OCI-LY3 (cell line): ENCODE measurements at regions not wholly inside any gene's neighbourhood (a gene's known extent, or its start where the extent isn't known, plus 50 kb on each side); places are given as distances from the start of the nearest gene placed in this dataset.

Source experiments
- H2AFZ ChIP-seq: fragments of 200-600, 300-600 bp; shearing (Covaris generic); 2 replicates; pipeline ENCODE4 v1.6.0; 2014; ENCODE audit warnings: antibody characterized with exemption, low read depth, low read length
- H3K27ac ChIP-seq: fragments of 200-600, 300-600 bp; sonication (generic); 2 replicates; pipeline ENCODE4 v1.5.1; 2014; ENCODE audit warnings: mild to moderate bottlenecking, low read length, moderate library complexity, mixed read lengths
- H3K27me3 ChIP-seq: fragments of 200-600, 300-600 bp; sonication (generic); 2 replicates; pipeline ENCODE4 v1.6.1; 2014; ENCODE audit warnings: low read depth, low read length, mixed read lengths
- H3K36me3 ChIP-seq: fragments of 200-600, 300-600 bp; sonication (generic); replicated peaks from 2 replicates; pipeline ENCODE3; 2014; ENCODE audit warnings: low read depth, low read length, mixed read lengths
- H3K4me1 ChIP-seq: fragments of 300-600, 200-600 bp; sonication (generic); 2 replicates; pipeline ENCODE4 v1.6.1; 2014; ENCODE audit warnings: low read length, mixed read lengths
- H3K4me2 ChIP-seq: fragments of 200-600, 300-600 bp; sonication (generic); 2 replicates; pipeline ENCODE4 v1.6.1; 2014; ENCODE audit warnings: low read length, mixed read lengths
- H3K4me3 ChIP-seq: fragments of 300-600, 200-600 bp; sonication (generic); 2 replicates; pipeline ENCODE4 v1.5.1; 2014; ENCODE audit warnings: antibody characterized with exemption, mild to moderate bottlenecking, low read length, moderate library complexity
- H3K79me2 ChIP-seq: fragments of 300-600, 200-600 bp; shearing (Covaris generic); 2 replicates; pipeline ENCODE4 v1.6.1; 2014; ENCODE audit warnings: mild to moderate bottlenecking, low read length, mixed read lengths
- H3K9ac ChIP-seq: fragments of 300-600, 200-600 bp; shearing (Covaris generic); 2 replicates; pipeline ENCODE4 v1.6.0; 2014; ENCODE audit warnings: mild to moderate bottlenecking, low read length, moderate library complexity
- H3K9me3 ChIP-seq: fragments of 200-600, 300-600 bp; shearing (Covaris generic); 2 replicates; pipeline ENCODE4 v1.6.1; 2014; ENCODE audit warnings: low read length, mixed read lengths; ENCODE audit not compliant: insufficient read depth
- H4K20me1 ChIP-seq: fragments of 200-600, 300-600 bp; sonication (generic); 2 replicates; pipeline ENCODE4 v1.6.1; 2016; ENCODE audit warnings: low read length, mixed read lengths; ENCODE audit not compliant: insufficient read depth
- EZH2phosphoT487 ChIP-seq: fragments of 200-600 bp; shearing (Covaris generic); IDR thresholded peaks from 2 replicates; pipeline ENCODE4 v1.6.1; 2018; ENCODE audit warnings: antibody characterized with exemption, mixed run types, low read depth
- TF ChIP-seq, protein P1 (sequence below): fragments of 200-600, 300-600 bp; sonication (generic); IDR thresholded peaks from 2 replicates; pipeline ENCODE4 v1.5.1; 2014; ENCODE audit warnings: antibody characterized with exemption, low read length, low read depth

- TF ChIP-seq, protein P1, sequence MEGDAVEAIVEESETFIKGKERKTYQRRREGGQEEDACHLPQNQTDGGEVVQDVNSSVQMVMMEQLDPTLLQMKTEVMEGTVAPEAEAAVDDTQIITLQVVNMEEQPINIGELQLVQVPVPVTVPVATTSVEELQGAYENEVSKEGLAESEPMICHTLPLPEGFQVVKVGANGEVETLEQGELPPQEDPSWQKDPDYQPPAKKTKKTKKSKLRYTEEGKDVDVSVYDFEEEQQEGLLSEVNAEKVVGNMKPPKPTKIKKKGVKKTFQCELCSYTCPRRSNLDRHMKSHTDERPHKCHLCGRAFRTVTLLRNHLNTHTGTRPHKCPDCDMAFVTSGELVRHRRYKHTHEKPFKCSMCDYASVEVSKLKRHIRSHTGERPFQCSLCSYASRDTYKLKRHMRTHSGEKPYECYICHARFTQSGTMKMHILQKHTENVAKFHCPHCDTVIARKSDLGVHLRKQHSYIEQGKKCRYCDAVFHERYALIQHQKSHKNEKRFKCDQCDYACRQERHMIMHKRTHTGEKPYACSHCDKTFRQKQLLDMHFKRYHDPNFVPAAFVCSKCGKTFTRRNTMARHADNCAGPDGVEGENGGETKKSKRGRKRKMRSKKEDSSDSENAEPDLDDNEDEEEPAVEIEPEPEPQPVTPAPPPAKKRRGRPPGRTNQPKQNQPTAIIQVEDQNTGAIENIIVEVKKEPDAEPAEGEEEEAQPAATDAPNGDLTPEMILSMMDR, result no peak
- no peak for TF ChIP-seq EZH2phosphoT487
- no peaks in the 10 kb centered on the region for H4K20me1 ChIP-seq
Measured at GRCh38 chr18:38353149-38353548, 787.6 kb upstream of the CELF4 start.

GRCh38 chr18:38350141-38350540 lies 784.5 kb upstream of the CELF4 start:
- no peak overlapping the region for H2AFZ ChIP-seq
- H3K36me3 ChIP-seq, result no peaks in the 10 kb centered on the region
- no peaks in the 10 kb centered on the region for H3K9me3 ChIP-seq
- H3K27me3 ChIP-seq, result no peaks in the 10 kb centered on the region
- H3K4me1 ChIP-seq, result no peaks in the 10 kb centered on the region; the same call in 1 of the 2 replicates
- H3K9ac ChIP-seq, result no peak overlapping the region
- H4K20me1 ChIP-seq, result no peaks in the 10 kb centered on the region
- no peak overlapping the region for H3K4me2 ChIP-seq
- TF ChIP-seq EZH2phosphoT487, result no peak
- TF ChIP-seq, protein P1, result no peak
- H3K79me2 ChIP-seq, result no peaks in the 10 kb centered on the region
- no peak overlapping the region for H3K4me3 ChIP-seq
- no peak overlapping the region for H3K27ac ChIP-seq

More at GRCh38 chr18:38353149-38353548, 787.6 kb upstream of the CELF4 start:
- H3K9ac ChIP-seq, result no peak overlapping the region
- H3K4me1 ChIP-seq, result no peaks in the 10 kb centered on the region; the same call in 1 of the 2 replicates
- no peak overlapping the region for H3K4me2 ChIP-seq
- H3K36me3 ChIP-seq, result no peaks in the 10 kb centered on the region
- H2AFZ ChIP-seq, result no peak overlapping the region; the same call in 1 of the 2 replicates
- H3K79me2 ChIP-seq, result no peaks in the 10 kb centered on the region
- no peaks in the 10 kb centered on the region for H3K27me3 ChIP-seq
- no peak overlapping the region for H3K27ac ChIP-seq
- no peak overlapping the region for H3K4me3 ChIP-seq
- no peaks in the 10 kb centered on the region for H3K9me3 ChIP-seq

DNA sequence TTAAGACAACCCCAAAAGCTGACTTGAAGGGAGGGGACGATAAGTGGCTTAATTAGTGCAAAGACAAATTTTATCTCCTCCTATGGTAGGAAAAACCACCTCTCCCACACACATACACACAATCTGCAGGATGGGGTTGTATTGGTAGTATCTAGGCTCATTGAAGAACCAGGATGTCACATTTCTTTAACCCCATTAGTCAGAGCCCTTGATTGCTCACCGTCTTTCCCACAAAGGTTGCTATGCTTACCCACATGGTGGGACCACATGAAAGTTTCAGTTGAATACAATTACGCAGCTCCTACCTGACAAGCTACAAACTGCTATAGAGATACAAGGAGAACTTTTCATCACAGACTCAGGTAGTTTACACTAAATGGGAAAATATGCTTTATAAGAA lies 765.0 kb upstream of the CELF4 start:
- no peak overlapping the region for H3K9ac ChIP-seq
- no peaks in the 10 kb centered on the region for H3K9me3 ChIP-seq
- no peak overlapping the region for H3K4me3 ChIP-seq
- H3K27ac ChIP-seq, result no peak overlapping the region
- no peaks in the 10 kb centered on the region for H3K4me1 ChIP-seq
- no peaks in the 10 kb centered on the region for H3K27me3 ChIP-seq
- H3K36me3 ChIP-seq, result no peaks in the 10 kb centered on the region
- no peaks in the 10 kb centered on the region for H4K20me1 ChIP-seq
- TF ChIP-seq, protein P1, result no peak
- no peak for TF ChIP-seq EZH2phosphoT487
- no peak overlapping the region for H2AFZ ChIP-seq
- no peaks in the 10 kb centered on the region for H3K79me2 ChIP-seq
- H3K4me2 ChIP-seq, result no peak overlapping the region

- H3K9me3 ChIP-seq, result no peaks in the 10 kb centered on the region
- H4K20me1 ChIP-seq, result no peaks in the 10 kb centered on the region
- no peak overlapping the region for H3K9ac ChIP-seq
- H3K4me1 ChIP-seq, result no peaks in the 10 kb centered on the region
- no peak overlapping the region for H2AFZ ChIP-seq
- no peak overlapping the region for H3K27ac ChIP-seq
- no peak overlapping the region for H3K4me2 ChIP-seq
- no peaks in the 10 kb centered on the region for H3K79me2 ChIP-seq
- no peaks in the 10 kb centered on the region for H3K36me3 ChIP-seq
- H3K4me3 ChIP-seq, result no peak overlapping the region
- no peak for TF ChIP-seq EZH2phosphoT487
- TF ChIP-seq, protein P1, result no peak
- no peaks in the 10 kb centered on the region for H3K27me3 ChIP-seq
Measured at GRCh38 chr18:38329145-38329544, 763.5 kb upstream of the CELF4 start.
